Right atrium auricular region (tissue), 2 donors: ENCODE measurements at regions not wholly inside any gene's neighbourhood (a gene's known extent, or its start where the extent isn't known, plus 50 kb on each side); places are given as distances from the start of the nearest gene placed in this dataset.

Source experiments
- DNase-seq: peaks from one replicate; pipeline ENCODE4 v3.0.0-alpha.2; 2019; ENCODE audit warnings: low spot score
- H3K27ac ChIP-seq, 2 donors: fragments of 200-600 bp; sonication (generic); 1 replicate in 1 of 2; 2 replicates in 1 of 2; pipeline ENCODE4 v1.5.1; 2016 to 2019
- H3K27me3 ChIP-seq, 2 donors: fragments of 200-600 bp; sonication (generic); one replicate each; pipeline versions ENCODE4 v1.5.1 to v1.6.0; 2017 to 2019
- H3K36me3 ChIP-seq: fragments of 200-600 bp; sonication (generic); one replicate; pipeline ENCODE4 v1.5.1; 2016
- H3K4me1 ChIP-seq, 2 donors: fragments of 200-600 bp; sonication (generic); one replicate each; pipeline versions ENCODE4 v1.5.1 to v1.6.0; 2017 to 2019
- H3K4me3 ChIP-seq, 2 donors: fragments of 200-600 bp; sonication (generic); 1 replicate in 1 of 2; 2 replicates in 1 of 2; pipeline ENCODE4 v1.5.1; 2017 to 2019; ENCODE audit warnings: mild to moderate bottlenecking in 1 of 2, moderate library complexity in 1 of 2
- H3K9me3 ChIP-seq, 2 donors: fragments of 200-600 bp; sonication (generic); one replicate each; pipeline ENCODE4 v1.5.1; 2019
- CTCF ChIP-seq, 2 donors: fragments of 200-600 bp; sonication (generic); IDR thresholded peaks; one replicate each; pipeline ENCODE4 v1.5.1; 2019; ENCODE audit warnings: antibody characterized with exemption in 2 of 2

- DNase-seq: no peak
- Histone ChIP-seq H3K4me1 (no peaks in the 10 kb centered on the region), H3K27ac (no peak overlapping the region), H3K36me3 (no peaks in the 10 kb centered on the region), H3K27me3 (no peaks in the 10 kb centered on the region), H3K9me3 (no peaks in the 10 kb centered on the region), H3K4me3 (no peak overlapping the region)
- no peak for TF ChIP-seq CTCF (IDR thresholded peaks at IDR 0.05)
These were observed 87.0 kb upstream of the GRIA1 start for GRCh38 chr5:153403470-153403869.

GRCh38 chr5:153404747-153405146 is 85.7 kb upstream of the GRIA1 start:
- Histone ChIP-seq H3K4me3 (no peak overlapping the region), H3K27me3 (no peaks in the 10 kb centered on the region), H3K36me3 (no peaks in the 10 kb centered on the region), H3K9me3 (no peaks in the 10 kb centered on the region), H3K27ac (no peak overlapping the region), H3K4me1 (no peaks in the 10 kb centered on the region)
- no peak for TF ChIP-seq CTCF (IDR thresholded peaks at IDR 0.05)
- DNase-seq: no peak

- H3K36me3 ChIP-seq: no peaks in the 10 kb centered on the region
- no peak overlapping the region for H3K27ac ChIP-seq
- H3K4me3 ChIP-seq: no peak overlapping the region
- no peak for TF ChIP-seq CTCF (IDR thresholded peaks at IDR 0.05)
- H3K27me3 ChIP-seq: no peaks in the 10 kb centered on the region
- no peaks in the 10 kb centered on the region for H3K9me3 ChIP-seq
- DNase-seq: no peak
- H3K4me1 ChIP-seq: no peaks in the 10 kb centered on the region
These were observed 68.8 kb upstream of the GRIA1 start for GRCh38 chr5:153421676-153422075.

GRCh38 chr5:153425914-153426313 is 64.6 kb upstream of the GRIA1 start:
- H3K27ac ChIP-seq: no peak overlapping the region
- no peaks in the 10 kb centered on the region for H3K9me3 ChIP-seq
- no peaks in the 10 kb centered on the region for H3K36me3 ChIP-seq
- TF ChIP-seq CTCF (IDR thresholded peaks at IDR 0.05): no peak
- H3K4me1 ChIP-seq: no peaks in the 10 kb centered on the region
- H3K4me3 ChIP-seq: no peak overlapping the region
- H3K27me3 ChIP-seq: no peaks in the 10 kb centered on the region
- no peak for DNase-seq

GRCh38 chr5:153429761-153430380 is 60.6 kb upstream of the GRIA1 start:
- no peaks in the 10 kb centered on the region for H3K27me3 ChIP-seq
- H3K27ac ChIP-seq: no peak overlapping the region
- no peaks in the 10 kb centered on the region for H3K9me3 ChIP-seq
- no peak for TF ChIP-seq CTCF (IDR thresholded peaks at IDR 0.05)
- no peak for DNase-seq
- H3K4me3 ChIP-seq: no peak overlapping the region
- H3K4me1 ChIP-seq: no peaks in the 10 kb centered on the region
- no peaks in the 10 kb centered on the region for H3K36me3 ChIP-seq

- Histone ChIP-seq H3K27ac (no peak overlapping the region), H3K36me3 (no peaks in the 10 kb centered on the region), H3K4me3 (no peak overlapping the region), H3K4me1 (no peaks in the 10 kb centered on the region), H3K27me3 (no peaks in the 10 kb centered on the region), H3K9me3 (no peaks in the 10 kb centered on the region)
- TF ChIP-seq CTCF (IDR thresholded peaks at IDR 0.05): no peak
- DNase-seq: no peak
These were observed 57.9 kb upstream of the GRIA1 start for GRCh38 chr5:153432583-153432982.
